Activated CD8-positive, alpha-beta memory T cell treated with anti-CD3 and anti-CD28 coated beads, Interleukin-2, amount 50 U/mL, for 4 hours (primary cell): ENCODE measurements at regions not wholly inside any gene's neighbourhood (a gene's known extent, or its start where the extent isn't known, plus 50 kb on each side); places are given as distances from the start of the nearest gene placed in this dataset.

Experiments used
- DNase-seq: peaks from one replicate; pipeline ENCODE4 v3.0.0-alpha.2; 2020

DNA sequence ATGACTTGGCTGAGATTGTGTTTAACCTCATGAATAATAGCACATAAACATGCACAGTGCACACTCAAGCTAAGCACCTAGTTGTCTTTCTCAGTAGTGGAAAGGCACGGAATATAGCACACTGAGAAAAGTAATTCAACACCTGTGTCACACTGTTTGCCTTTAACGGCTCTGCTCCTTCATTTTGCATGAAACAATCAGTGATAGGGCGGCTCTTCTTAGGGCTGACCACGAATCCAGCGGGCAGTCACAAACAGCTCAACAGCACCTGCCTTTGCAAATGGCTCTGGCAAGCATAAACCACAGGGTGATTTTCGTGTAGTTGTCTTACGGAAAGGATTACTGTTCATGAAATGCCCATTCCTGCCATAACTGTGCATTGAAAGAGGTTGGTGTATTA is 954.0 kb upstream of the TENM3 start:
- DNase-seq, result no peak

DNA sequence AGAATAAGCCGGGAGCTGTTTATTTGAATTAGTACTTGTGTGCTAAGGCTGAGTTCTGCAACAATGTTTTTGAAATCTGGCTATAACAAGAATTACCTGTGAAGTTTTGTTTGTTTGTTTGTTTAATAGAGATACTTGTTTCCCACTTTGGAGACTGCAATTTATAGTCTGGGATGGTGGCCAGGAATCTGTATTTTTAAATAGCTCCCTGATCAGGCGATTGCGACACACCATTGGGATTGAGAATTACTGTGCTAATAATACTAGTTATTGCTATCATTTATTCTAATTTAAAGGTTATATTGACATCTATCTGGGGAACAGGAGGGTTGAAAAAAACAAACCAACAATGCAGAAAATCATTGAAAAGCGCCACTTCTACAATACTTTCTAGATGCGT is 951.6 kb upstream of the TENM3 start:
- no peak for DNase-seq

DNA sequence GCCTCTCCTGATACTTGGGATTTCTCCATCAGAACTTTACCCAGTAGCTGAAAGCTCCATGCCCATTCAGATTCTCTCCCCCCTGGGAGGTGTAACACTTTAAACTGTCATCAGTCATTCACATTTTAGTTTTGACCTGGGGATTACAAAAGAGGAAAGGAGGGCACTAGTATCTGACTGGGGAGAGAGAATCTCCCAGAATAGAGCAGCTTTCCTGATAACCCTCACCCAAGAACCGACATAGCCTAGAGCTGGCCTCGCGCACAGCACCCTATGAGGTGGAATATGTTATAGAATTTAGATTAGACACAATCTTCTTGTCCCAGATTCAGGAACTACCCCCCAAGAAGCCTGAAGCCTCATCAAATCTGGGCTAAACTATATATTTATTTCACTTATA is 950.2 kb upstream of the TENM3 start:
- no peak for DNase-seq

DNA sequence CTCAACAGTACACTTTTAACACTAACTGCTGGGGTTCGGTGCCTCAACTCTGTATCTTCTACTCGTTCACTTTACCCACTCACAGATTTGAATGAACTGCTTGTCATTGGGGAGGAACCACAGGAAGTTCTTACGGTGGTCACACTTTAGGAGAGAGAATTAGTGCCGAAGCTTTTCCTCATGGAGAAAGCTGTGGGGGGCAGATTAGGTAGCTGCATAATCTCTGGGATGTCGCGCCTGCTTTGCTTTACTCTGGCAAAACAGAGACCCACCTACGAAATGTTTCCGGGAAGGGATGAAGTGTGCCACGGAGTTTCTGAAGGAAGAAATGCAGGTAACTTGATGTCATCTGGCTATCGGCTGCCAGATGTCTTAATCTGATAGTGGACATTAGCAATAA is 949.7 kb upstream of the TENM3 start:
- DNase-seq, result no peak

GRCh38 chr4:181294421-181294820 is 948.8 kb upstream of the TENM3 start:
- DNase-seq, result no peak

DNA sequence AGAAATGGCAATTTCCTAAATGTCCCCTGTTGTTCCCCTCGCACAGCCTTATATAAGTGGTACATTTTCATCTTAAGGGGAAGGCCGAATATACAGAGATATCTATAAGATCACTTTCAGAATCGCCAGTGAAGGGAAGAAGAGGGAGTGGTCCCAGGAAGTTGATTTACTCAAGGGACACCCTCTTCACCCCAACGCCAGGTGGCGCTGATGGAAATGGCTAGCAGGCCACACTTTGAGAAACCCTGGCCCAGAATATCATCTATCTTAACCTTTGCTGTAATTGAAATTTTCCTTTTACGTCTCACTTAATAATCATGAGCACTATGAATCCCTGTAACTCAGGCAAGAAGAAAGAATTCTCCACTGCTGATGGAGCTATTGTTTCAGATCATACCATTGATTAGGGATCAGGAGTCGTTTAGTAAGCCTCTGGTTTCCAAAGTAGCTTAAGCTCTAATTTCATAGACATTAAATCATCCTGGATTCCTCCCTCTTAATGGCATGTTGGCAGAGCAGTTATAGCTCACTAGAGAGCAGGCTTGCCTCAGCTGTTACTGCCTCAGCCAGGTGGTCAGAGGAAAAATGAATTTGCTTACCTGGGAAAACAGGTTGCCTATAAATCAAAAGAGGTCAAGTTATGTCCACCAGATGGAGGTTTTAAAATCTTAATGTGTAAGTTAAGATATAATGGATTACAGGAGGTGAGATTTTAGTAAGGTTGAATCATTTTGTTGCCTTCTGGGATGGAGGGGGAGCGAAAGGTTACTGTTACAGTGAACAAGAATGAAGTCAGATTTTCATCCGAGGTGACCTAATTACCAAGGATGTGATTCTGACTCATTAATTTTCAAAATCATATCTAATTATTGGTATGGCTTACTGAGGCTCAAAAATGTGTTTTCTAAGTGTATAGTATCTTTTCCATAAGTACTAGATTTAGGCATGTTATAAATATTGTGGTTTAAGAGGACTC is 941.2 kb upstream of the TENM3 start:
- DNase-seq, result no peak

GRCh38 chr4:181307824-181308223 is 935.4 kb upstream of the TENM3 start:
- no peak for DNase-seq

DNA sequence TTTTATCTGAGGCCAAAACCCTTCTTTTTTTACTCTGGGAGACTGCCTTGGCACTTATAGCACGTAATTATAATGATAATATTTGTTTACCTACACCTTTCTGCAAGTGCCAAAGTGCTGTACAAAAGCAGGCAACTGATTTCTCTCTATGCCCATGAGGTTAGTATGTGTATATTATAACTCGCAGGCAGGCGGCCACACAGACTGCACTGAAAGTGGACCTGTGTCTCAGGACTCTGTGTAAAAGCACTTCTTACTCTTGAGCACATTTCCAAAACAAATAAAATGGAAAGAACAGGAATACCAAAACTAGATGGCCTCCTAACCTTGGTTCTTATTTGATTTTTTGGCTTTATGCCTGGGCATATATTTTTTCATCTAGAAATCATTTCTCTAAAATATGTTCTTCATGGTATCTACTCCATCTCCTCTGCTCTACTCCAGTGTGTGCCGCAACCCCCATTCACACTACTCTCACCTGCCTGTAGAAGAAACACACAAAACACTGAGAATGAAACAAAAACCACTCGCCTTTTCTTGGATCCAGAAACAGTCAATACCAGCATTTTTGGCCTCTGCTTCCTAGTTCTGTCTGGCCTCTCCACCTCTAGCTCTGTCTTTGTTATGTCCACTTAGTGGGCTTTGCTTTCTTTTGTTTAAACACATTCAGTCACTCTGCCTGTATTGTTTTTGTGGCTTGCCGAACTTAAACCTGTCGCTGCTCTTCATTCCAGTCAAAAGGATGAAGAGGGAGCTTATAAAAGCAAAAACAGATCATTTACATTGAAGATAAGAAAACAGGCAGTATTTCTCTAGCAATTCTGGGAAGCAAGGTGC is 934.5 kb upstream of the TENM3 start:
- DNase-seq, result no peak

GRCh38 chr4:181312066-181312465 is 931.1 kb upstream of the TENM3 start:
- DNase-seq, result no peak

GRCh38 chr4:181319629-181320028 is 923.6 kb upstream of the TENM3 start:
- DNase-seq, result no peak

DNA sequence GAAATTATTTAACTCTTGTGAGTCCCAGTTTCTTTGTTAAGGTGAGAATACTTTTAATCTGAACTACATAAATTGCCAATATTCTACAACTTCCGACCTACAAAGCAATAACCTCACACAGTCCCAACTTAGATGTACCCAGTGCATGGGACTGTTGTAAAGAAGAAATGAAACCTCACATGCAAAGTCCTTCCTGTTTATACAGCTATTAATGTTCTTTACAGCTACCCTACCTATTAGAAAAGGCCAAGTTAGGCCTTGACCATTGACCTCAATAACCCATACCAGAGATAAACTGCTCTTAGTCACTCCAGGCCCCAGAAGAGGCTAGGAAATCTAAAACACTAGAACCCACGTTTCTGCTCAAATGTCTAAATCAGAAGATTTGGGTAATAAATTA is 920.1 kb upstream of the TENM3 start:
- DNase-seq, result no peak

- no peak for DNase-seq
Observed at GRCh38 chr4:181330654-181331201, 912.5 kb upstream of the TENM3 start.

DNA sequence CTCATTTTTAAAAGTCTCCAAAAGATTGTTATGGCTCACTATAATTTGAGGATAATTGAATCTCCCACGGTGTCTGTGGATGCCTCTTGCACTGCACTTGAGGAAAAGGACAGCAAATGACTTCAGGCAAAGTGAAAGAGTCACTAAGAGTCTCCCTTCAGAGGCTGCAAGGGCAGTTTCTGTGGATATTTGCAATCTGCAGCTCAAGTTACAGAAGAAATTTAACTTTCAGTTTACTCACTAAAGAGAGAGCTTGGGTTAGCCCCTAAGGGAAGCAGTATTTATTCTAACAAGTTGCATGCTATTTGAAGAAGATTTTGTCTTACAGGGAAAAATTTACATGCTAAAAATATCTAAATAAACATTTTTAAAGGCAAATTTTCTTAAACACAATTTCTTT is 912.0 kb upstream of the TENM3 start:
- no peak for DNase-seq

DNA sequence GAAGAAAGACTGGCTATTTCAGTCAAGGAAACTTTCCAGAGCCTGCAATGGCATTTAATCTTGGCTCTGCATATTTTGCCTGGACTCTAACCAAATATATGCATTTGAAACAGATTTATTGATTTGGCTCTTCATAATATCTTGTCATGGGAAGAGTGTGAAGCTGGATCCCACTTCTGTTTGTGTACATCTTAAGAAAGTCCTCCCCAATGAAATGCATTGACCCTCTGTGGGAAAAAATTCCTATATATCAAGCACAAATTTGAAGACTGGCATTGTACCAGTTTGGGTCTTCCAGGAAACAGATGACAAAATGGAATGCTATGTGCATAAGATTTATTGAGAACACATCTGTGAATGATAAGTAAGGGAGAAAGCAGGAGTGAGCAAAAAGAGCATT is 897.3 kb upstream of the TENM3 start:
- no peak for DNase-seq

DNA sequence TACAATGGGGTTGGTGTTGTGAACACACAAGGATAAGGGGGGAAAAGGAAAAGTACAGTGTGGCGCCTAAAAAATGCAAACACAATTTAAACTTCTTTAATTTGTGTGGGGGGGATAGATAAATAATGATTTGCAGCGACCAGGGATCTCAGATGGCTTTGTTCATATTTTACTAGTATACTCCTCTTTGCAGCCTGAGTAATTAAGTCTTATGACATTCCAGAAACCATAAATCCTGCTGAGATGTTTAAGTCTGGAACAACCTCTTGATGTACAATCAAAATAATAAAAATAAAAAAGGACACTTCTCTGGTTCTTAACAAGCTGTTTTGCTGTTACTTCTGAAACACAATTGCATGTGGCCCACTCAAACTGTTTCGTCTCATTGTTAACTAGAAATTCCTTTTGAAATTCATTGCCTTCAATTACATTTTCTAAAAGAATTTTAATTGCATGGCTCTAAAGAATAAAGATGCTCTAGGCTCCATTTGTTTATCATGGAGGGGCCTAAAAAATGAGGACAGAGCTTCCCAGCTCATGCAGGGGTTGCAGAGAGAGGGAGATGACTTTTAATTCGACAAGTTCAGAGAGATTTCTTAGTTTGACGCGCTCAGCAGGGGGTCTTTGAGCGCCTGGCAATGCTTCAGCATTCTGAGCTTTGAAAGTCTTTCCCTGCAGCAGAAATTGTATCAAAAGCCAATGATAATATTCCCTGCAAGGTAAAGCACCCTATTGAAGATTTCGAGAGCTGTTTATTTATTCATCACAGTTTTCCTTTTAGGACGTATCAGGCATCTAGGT is 892.4 kb upstream of the TENM3 start:
- DNase-seq, result no peak

- no peak for DNase-seq
Observed at GRCh38 chr4:181364504-181364903, 878.7 kb upstream of the TENM3 start.

GRCh38 chr4:181365671-181366070 is 877.5 kb upstream of the TENM3 start:
- no peak for DNase-seq

DNA sequence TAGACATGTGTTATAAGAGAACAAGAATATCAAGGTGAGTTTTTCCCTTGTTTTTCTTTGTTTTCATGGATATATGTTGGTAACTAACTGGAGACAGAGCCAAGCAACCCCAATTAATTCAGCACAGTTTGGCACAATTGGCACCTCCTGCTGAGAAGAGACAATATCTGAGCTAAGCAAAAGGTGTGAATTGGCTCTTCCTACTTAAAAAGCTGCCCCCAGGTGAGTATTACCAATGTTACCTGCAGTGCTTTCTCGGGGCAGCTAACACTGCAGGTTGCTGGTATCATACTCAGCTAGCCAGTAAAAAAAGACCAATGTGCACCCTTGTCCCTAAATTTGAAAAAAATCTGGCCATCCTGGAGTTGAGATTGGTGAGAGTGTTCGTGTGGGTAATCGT is 871.2 kb upstream of the TENM3 start:
- no peak for DNase-seq

DNA sequence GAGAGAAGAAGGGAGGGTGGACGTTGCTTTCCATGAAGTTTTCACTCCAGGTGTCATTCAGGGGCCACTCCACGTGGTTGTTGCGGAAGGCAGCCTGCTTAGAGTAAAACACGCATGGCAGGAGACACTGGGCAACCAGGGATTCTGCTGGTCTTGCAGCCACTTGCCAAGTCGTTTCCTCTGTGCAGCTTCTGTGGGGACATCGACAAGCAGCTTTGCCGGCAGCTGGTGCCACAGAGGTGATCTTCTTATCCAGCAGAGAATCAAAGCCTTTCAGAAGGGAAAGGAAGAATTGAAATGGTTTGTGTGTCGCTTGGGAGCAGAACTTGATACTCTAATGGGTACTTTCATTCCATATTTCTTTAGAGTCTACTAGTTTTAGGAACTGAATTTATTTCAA is 867.1 kb upstream of the TENM3 start:
- DNase-seq, result no peak

DNA sequence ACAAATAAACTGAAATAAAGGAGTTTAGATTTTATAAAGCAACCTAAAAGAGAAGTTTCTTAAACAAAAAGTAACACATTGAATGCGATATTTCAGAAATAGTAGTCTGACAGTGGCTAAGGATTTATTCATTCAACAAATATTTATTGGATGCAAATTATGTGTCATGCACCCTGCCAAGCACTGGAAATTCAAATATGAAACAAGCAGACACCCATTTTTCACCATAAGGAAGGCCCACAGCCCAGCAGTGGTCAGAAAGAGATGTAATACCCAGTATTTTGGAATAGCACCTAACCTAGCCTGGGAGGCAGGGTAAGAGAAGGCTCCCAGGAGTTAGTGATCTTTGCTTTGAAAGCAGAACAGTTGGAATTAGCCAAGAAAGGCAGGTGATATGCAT is 855.1 kb upstream of the TENM3 start:
- no peak for DNase-seq

GRCh38 chr4:181416966-181417365 is 826.2 kb upstream of the TENM3 start:
- no peak for DNase-seq

- DNase-seq, result no peak
Observed at GRCh38 chr4:181418496-181418895, 824.7 kb upstream of the TENM3 start.

DNA sequence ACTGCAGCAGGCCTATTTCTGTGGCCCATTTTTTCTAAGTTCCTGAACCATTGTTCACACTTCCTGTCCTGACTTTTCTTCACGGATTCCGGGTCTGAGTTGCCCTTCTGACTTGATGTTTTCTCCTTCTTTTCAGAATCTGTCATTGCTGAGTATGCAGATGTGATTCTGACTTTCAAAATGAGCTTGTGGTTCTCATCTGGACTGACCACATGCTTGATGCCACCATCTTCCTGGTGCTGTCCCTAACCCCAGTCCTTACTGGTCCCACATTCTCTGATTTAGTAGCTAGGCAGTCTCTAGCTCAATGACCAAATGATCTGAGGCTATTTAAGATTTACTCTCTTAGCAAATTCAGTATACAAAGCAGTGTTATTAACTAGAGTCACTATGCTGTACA is 822.3 kb upstream of the TENM3 start:
- DNase-seq, result no peak
